ENCODE measurements at regions not wholly inside any gene's neighbourhood (a gene's known extent, or its start where the extent isn't known, plus 50 kb on each side); places are given as distances from the start of the nearest gene placed in this dataset.

DNA sequence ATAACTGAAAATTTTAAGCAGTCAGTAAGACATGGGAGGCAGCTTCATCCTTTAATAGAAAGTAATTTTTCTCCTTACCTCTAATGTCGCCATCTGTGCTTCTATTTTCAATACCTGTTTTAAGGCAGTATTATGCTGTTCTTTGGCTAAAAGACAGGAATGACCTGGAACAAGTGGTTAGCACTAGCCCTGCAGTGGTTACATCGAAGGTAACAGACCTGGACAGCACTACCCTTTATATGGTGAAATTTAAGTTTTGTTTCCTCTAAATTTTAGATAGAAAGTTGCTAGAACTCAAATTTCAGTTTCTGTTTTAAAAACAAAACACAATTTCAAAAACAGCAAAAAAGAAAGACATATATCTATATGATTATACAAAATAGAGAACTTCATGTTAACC is 534.1 kb upstream of the CDH6 start:
- Histone ChIP-seq H3K4ac (ENCODE audit: low read depth, low read length) (no peak overlapping the region), H2AK5ac (ENCODE audit: insufficient read length, low read length) (no peak overlapping the region), H3K18ac (ENCODE audit: insufficient read length, low read depth, low read length) (no peak overlapping the region), H3K23me2 (ENCODE audit: insufficient read length, low read depth, low read length, poor library complexity, severe bottlenecking) (no peaks in the 10 kb centered on the region), H2BK20ac (ENCODE audit: low read depth, low read length, poor library complexity, severe bottlenecking) (no peak overlapping the region), H4K20me1 (ENCODE audit: control insufficient read depth, insufficient read depth, insufficient read length) (no peaks in the 10 kb centered on the region), H3K27ac (ENCODE audit: insufficient read length, low read depth, low read length) (no peak overlapping the region), H3T11ph (ENCODE audit: low read length) (no peak overlapping the region), H3K79me2 (ENCODE audit: insufficient read depth, low read length) (no peaks in the 10 kb centered on the region), H2BK15ac (ENCODE audit: low read depth, low read length) (no peak overlapping the region), H4K8ac (replicated peaks; ENCODE audit: insufficient read length, low read depth, low read length) (no peak overlapping the region), H2BK5ac (ENCODE audit: insufficient read length, low read length) (no peak overlapping the region), H3K23ac (ENCODE audit: insufficient read length, low read depth, low read length) (no peak overlapping the region), H4K91ac (ENCODE audit: insufficient read length, low read depth, low read length) (no peak overlapping the region), H4K5ac (ENCODE audit: insufficient read length, low read depth, low read length) (no peak overlapping the region), H3K27me3 (ENCODE audit: insufficient read depth, low read length) (no peaks in the 10 kb centered on the region), H3K4me1 (ENCODE audit: insufficient read depth, low read length) (peaks cover 2% of the 10 kb centered on the region; the same call in 1 of the 2 replicates), H2AFZ (ENCODE audit: low read length) (no peak overlapping the region), H2BK12ac (ENCODE audit: insufficient read length, low read depth, low read length) (no peak overlapping the region), H3K4me2 (ENCODE audit: insufficient read depth, insufficient read length, low read length) (no peak overlapping the region), H3K14ac (ENCODE audit: insufficient read depth, low read length) (no peak overlapping the region), H3K9ac (ENCODE audit: extremely low read depth, insufficient read length, low read length) (no peak overlapping the region), H2BK120ac (ENCODE audit: low read depth, low read length, poor library complexity, severe bottlenecking) (no peak overlapping the region), H3K79me1 (ENCODE audit: insufficient read depth, low read depth, low read length, poor library complexity, severe bottlenecking) (no peaks in the 10 kb centered on the region), H3K56ac (ENCODE audit: insufficient read length, low read depth, low read length) (no peak overlapping the region), H3K9me3 (ENCODE audit: control insufficient read depth, low read depth, low read length) (no peaks in the 10 kb centered on the region)
- no peak for TF ChIP-seq CTCF (conservative IDR thresholded peaks at IDR 0.05)
- peaks cover 24% of the 10 kb centered on the region in 2 experiments for H3K4me1 Mint-ChIP-seq
- no peak for DNase-seq
- no peak overlapping the region for H3K4me3 Mint-ChIP-seq
- peaks cover 6 to 11% of the 10 kb centered on the region in 2 experiments; a peak in 4 of 5 replicates for H3K9me3 Mint-ChIP-seq
- WGBS (ENCODE audit: extremely low coverage, insufficient read length, low lambda C conversion rate) = no CpG with 5 or more reads among the region's 2 CpGs
- peaks cover 2 to 9% (median 6%) of the 10 kb centered on the region in 3 experiments; a peak in 6 of 7 replicates for H3K36me3 Mint-ChIP-seq (ENCODE audit: insufficient read depth in 1 of 3, low read depth in 3 of 3)
- no peaks in the 10 kb centered on the region for H3K27me3 Mint-ChIP-seq (ENCODE audit: low read depth)
- H3K27ac Mint-ChIP-seq = no peak overlapping the region

Measured in H9 (cell line).